Astrocyte (in vitro differentiated cells and primary cell): ENCODE measurements at regions not wholly inside any gene's neighbourhood (a gene's known extent, or its start where the extent isn't known, plus 50 kb on each side); places are given as distances from the start of the nearest gene placed in this dataset.

Experiments used
- DNase-seq: peaks from one replicate; pipeline ENCODE4 v3.0.0-alpha.2; 2010; ENCODE audit warnings: low read depth
- FAIRE-seq: peaks from 2 replicates; lab custom pipeline; 2011; peaks lifted over from hg19 to GRCh38; lab: Jason Lieb, UNC
- H2AFZ ChIP-seq: 2 replicates; pipeline ENCODE4 v1.6.0; 2012; ENCODE audit warnings: low read depth, low read length, inconsistent platforms
- H3K27ac ChIP-seq: 2 replicates; pipeline ENCODE4 v1.5.1; 2011; ENCODE audit warnings: low read depth, low read length, inconsistent platforms
- H3K27me3 ChIP-seq: 2 replicates; pipeline ENCODE4 v1.6.0; 2011; ENCODE audit warnings: low read length, inconsistent platforms; ENCODE audit not compliant: insufficient read depth
- H3K36me3 ChIP-seq: 2 replicates; pipeline ENCODE4 v1.5.1; 2011; ENCODE audit warnings: low read length, inconsistent platforms; ENCODE audit not compliant: insufficient read depth
- H3K4me1 ChIP-seq: 2 replicates; pipeline ENCODE4 v1.5.1; 2011; ENCODE audit warnings: low read length, inconsistent platforms; ENCODE audit not compliant: insufficient read depth
- H3K4me2 ChIP-seq: 2 replicates; pipeline ENCODE4 v1.6.0; 2012; ENCODE audit warnings: low read length, inconsistent platforms
- H3K4me3 ChIP-seq: 2 replicates; pipeline ENCODE4 v1.5.1; 2011; ENCODE audit warnings: low read depth, mild to moderate bottlenecking, low read length, inconsistent platforms; ENCODE audit not compliant: insufficient read depth
- H3K79me2 ChIP-seq: 2 replicates; pipeline ENCODE4 v1.6.0; 2012; ENCODE audit warnings: mild to moderate bottlenecking, low read length, inconsistent platforms; ENCODE audit not compliant: insufficient read depth
- H3K9ac ChIP-seq: 2 replicates; pipeline ENCODE4 v1.6.0; 2012; ENCODE audit warnings: mild to moderate bottlenecking, low read length, inconsistent platforms
- H3K9me3 ChIP-seq: 2 replicates; pipeline ENCODE4 v1.5.1; 2012; ENCODE audit warnings: low read depth, mild to moderate bottlenecking, low read length, inconsistent platforms; ENCODE audit not compliant: insufficient read depth
- H4K20me1 ChIP-seq: 2 replicates; pipeline ENCODE4 v1.6.0; 2012; ENCODE audit warnings: low read length, inconsistent platforms; ENCODE audit not compliant: insufficient read depth
- H3K27ac Mint-ChIP-seq: one replicate; pipeline ENCODE4 v1.8.0; 2021; ENCODE audit warnings: mild to moderate bottlenecking, mixed read lengths; ENCODE audit not compliant: unreplicated experiment
- H3K27me3 Mint-ChIP-seq: one replicate; pipeline ENCODE4 v1.8.0; 2021; ENCODE audit warnings: low read depth, mixed read lengths; ENCODE audit not compliant: unreplicated experiment
- H3K36me3 Mint-ChIP-seq: one replicate; pipeline ENCODE4 v1.8.0; 2021; ENCODE audit warnings: low read depth, mixed read lengths; ENCODE audit not compliant: unreplicated experiment
- H3K4me1 Mint-ChIP-seq: one replicate; pipeline ENCODE4 v1.8.0; 2021; ENCODE audit warnings: low read depth, mixed read lengths; ENCODE audit not compliant: unreplicated experiment
- H3K4me3 Mint-ChIP-seq: one replicate; pipeline ENCODE4 v1.8.0; 2021; ENCODE audit warnings: mild to moderate bottlenecking, moderate library complexity, mixed read lengths; ENCODE audit not compliant: unreplicated experiment
- H3K9me3 Mint-ChIP-seq: one replicate; pipeline ENCODE4 v1.8.0; 2021; ENCODE audit warnings: mild to moderate bottlenecking, mixed read lengths; ENCODE audit not compliant: unreplicated experiment
- CTCF ChIP-seq: IDR thresholded peaks from 2 replicates; pipeline ENCODE4 v1.5.1; 2011; ENCODE audit warnings: low read depth, mild to moderate bottlenecking, inconsistent platforms, low read length, moderate library complexity; ENCODE audit not compliant: insufficient read depth
- EZH2 ChIP-seq: IDR thresholded peaks from 2 replicates; pipeline ENCODE4 v1.6.1; 2012; ENCODE audit warnings: mild to moderate bottlenecking, low read length, inconsistent platforms; ENCODE audit not compliant: insufficient read depth

GRCh38 chr1:173300061-173301044 lies 93.2 kb upstream of the TNFSF4 start:
- no peaks in the 10 kb centered on the region for H3K36me3 Mint-ChIP-seq
- H3K27me3 ChIP-seq, result no peaks in the 10 kb centered on the region
- no peak for FAIRE-seq

GRCh38 chr1:173301507-173301906 lies 94.4 kb upstream of the TNFSF4 start:
- no peak overlapping the region for H3K27ac Mint-ChIP-seq
- Histone ChIP-seq H4K20me1 (no peaks in the 10 kb centered on the region), H3K9ac (no peak overlapping the region), H3K4me3 (no peak overlapping the region), H3K36me3 (no peaks in the 10 kb centered on the region), H3K27ac (no peak overlapping the region), H3K4me1 (no peaks in the 10 kb centered on the region), H3K4me2 (no peak overlapping the region), H3K27me3 (no peaks in the 10 kb centered on the region), H3K9me3 (no peaks in the 10 kb centered on the region), H2AFZ (no peak overlapping the region), H3K79me2 (no peaks in the 10 kb centered on the region)
- peaks cover 2% of the 10 kb centered on the region for H3K36me3 Mint-ChIP-seq
- H3K4me3 Mint-ChIP-seq, result no peak overlapping the region
- FAIRE-seq (no peak), DNase-seq (no peak)
- peaks cover 6% of the 10 kb centered on the region for H3K9me3 Mint-ChIP-seq
- H3K27me3 Mint-ChIP-seq, result no peaks in the 10 kb centered on the region
- peaks cover 33% of the 10 kb centered on the region for H3K4me1 Mint-ChIP-seq
- TF ChIP-seq CTCF (no peak), EZH2 (no peak)

More at GRCh38 chr1:173300061-173301044, 93.2 kb upstream of the TNFSF4 start:
- Histone ChIP-seq H3K4me3 (no peak overlapping the region), H2AFZ (no peak overlapping the region), H3K9me3 (no peaks in the 10 kb centered on the region), H3K4me1 (no peaks in the 10 kb centered on the region), H4K20me1 (no peaks in the 10 kb centered on the region), H3K79me2 (no peaks in the 10 kb centered on the region), H3K9ac (no peak overlapping the region), H3K36me3 (no peaks in the 10 kb centered on the region), H3K4me2 (no peak overlapping the region), H3K27ac (no peak overlapping the region)
- TF ChIP-seq EZH2, result no peak
- TF ChIP-seq CTCF, result no peak
- no peak overlapping the region for H3K4me3 Mint-ChIP-seq
- no peaks in the 10 kb centered on the region for H3K27me3 Mint-ChIP-seq
- H3K27ac Mint-ChIP-seq, result no peak overlapping the region
- no peaks in the 10 kb centered on the region for H3K9me3 Mint-ChIP-seq
- peaks cover 43% of the 10 kb centered on the region for H3K4me1 Mint-ChIP-seq
- DNase-seq, result no peak

- H3K27me3 Mint-ChIP-seq, result no peaks in the 10 kb centered on the region
These were observed 95.2 kb upstream of the TNFSF4 start for GRCh38 chr1:173302366-173302765.

More at GRCh38 chr1:173302366-173302765, 95.2 kb upstream of the TNFSF4 start:
- FAIRE-seq (peak; percentile 9), DNase-seq (peak; percentile 41)
- no peaks in the 10 kb centered on the region for H3K27me3 ChIP-seq
- TF ChIP-seq EZH2 (no peak), CTCF (no peak)
- peaks cover 6% of the 10 kb centered on the region for H3K9me3 Mint-ChIP-seq
- H4K20me1 ChIP-seq, result no peaks in the 10 kb centered on the region
- no peaks in the 10 kb centered on the region for H3K36me3 ChIP-seq
- H3K36me3 Mint-ChIP-seq, result peaks cover 2% of the 10 kb centered on the region
- H3K4me3 Mint-ChIP-seq, result no peak overlapping the region
- no peak overlapping the region for H3K9ac ChIP-seq
- no peaks in the 10 kb centered on the region for H3K9me3 ChIP-seq
- H2AFZ ChIP-seq, result no peak overlapping the region
- H3K4me3 ChIP-seq, result no peak overlapping the region
- H3K79me2 ChIP-seq, result no peaks in the 10 kb centered on the region
- H3K27ac ChIP-seq, result no peak overlapping the region
- H3K4me1 ChIP-seq, result no peaks in the 10 kb centered on the region
- H3K4me2 ChIP-seq, result no peak overlapping the region
- H3K27ac Mint-ChIP-seq, result no peak overlapping the region
- peaks cover 27% of the 10 kb centered on the region for H3K4me1 Mint-ChIP-seq
